DND-41 (cell line): ENCODE measurements at regions not wholly inside any gene's neighbourhood (a gene's known extent, or its start where the extent isn't known, plus 50 kb on each side); places are given as distances from the start of the nearest gene placed in this dataset.

ENCODE experiments used
- CTCF ChIP-seq: IDR thresholded peaks from 2 replicates; pipeline ENCODE4 v1.5.1; 2012; ENCODE audit warnings: borderline replicate concordance, low read length, moderate library complexity, mild to moderate bottlenecking; ENCODE audit not compliant: poor library complexity, severe bottlenecking; ENCODE audit errors: extremely low read depth
- EZH2 ChIP-seq: IDR thresholded peaks from 3 replicates; pipeline ENCODE4 v1.6.1; 2012; ENCODE audit warnings: borderline replicate concordance, low read depth, mild to moderate bottlenecking, moderate library complexity, low read length, inconsistent platforms; ENCODE audit not compliant: severe bottlenecking

- TF ChIP-seq CTCF (no peak), EZH2 (no peak)
Observed at GRCh38 chr10:8417631-8418030, 363.1 kb downstream of the GATA3 start.
